WTC11 (cell line): ENCODE measurements at regions not wholly inside any gene's neighbourhood (a gene's known extent, or its start where the extent isn't known, plus 50 kb on each side); places are given as distances from the start of the nearest gene placed in this dataset.

ENCODE experiments used
- ELF4 ChIP-seq: sonication (generic); formaldehyde crosslinking; IDR thresholded peaks from 2 replicates; pipeline ENCODE4 v1.8.1; 2022; ENCODE audit warnings: low read depth, mild to moderate bottlenecking, moderate library complexity, missing genetic modification reagents
- GRHL2 ChIP-seq: fragments of 250-450 bp; sonication (Bioruptor Pico); IDR thresholded peaks from 2 replicates; pipeline ENCODE4 v1.8.0; 2022; ENCODE audit warnings: mild to moderate bottlenecking, moderate library complexity; ENCODE audit not compliant: insufficient replicate concordance, severe bottlenecking
- JUN ChIP-seq: sonication (generic); formaldehyde crosslinking; IDR thresholded peaks from 2 replicates; pipeline ENCODE4 v1.8.0; 2023; ENCODE audit warnings: mild to moderate bottlenecking, missing genetic modification reagents
- PRRX2 ChIP-seq: fragments of 250-450 bp; sonication (Bioruptor Pico); IDR thresholded peaks from 2 replicates; pipeline ENCODE4 v1.8.0; 2021; ENCODE audit warnings: mild to moderate bottlenecking
- SP1 ChIP-seq: sonication (generic); formaldehyde crosslinking; conservative IDR thresholded peaks from 2 replicates; pipeline ENCODE4 v1.8.1; 2022; ENCODE audit warnings: missing genetic modification reagents
- TCF7 ChIP-seq: sonication (generic); formaldehyde crosslinking; IDR thresholded peaks from 2 replicates; pipeline ENCODE4 v1.8.0; 2022; ENCODE audit warnings: mild to moderate bottlenecking, low read depth, missing genetic modification reagents, moderate library complexity
- TP53 ChIP-seq: sonication (generic); formaldehyde crosslinking; IDR thresholded peaks from 2 replicates; pipeline ENCODE4 v1.8.1; 2023; ENCODE audit warnings: mild to moderate bottlenecking, missing genetic modification reagents
- ZNF232 ChIP-seq: sonication (generic); formaldehyde crosslinking; IDR thresholded peaks from 2 replicates; pipeline ENCODE4 v1.8.0; 2022; ENCODE audit warnings: mild to moderate bottlenecking, missing genetic modification reagents
- ZNF416 ChIP-seq: fragments of 250-450 bp; sonication (Bioruptor Pico); IDR thresholded peaks from 2 replicates; pipeline ENCODE4 v1.9.0; 2021; ENCODE audit warnings: mild to moderate bottlenecking, inconsistent platforms
- TF ChIP-seq, protein P1 (sequence below): sonication (generic); formaldehyde crosslinking; conservative IDR thresholded peaks from 2 replicates; pipeline ENCODE4 v1.8.1; 2022; ENCODE audit warnings: mild to moderate bottlenecking, missing genetic modification reagents
- TF ChIP-seq, protein P2 (sequence below): fragments of 200-600 bp; IDR thresholded peaks from 2 replicates; pipeline ENCODE4 v1.8.0; 2022; ENCODE audit warnings: antibody characterized with exemption
- TF ChIP-seq, protein P3 (sequence below): sonication (generic); formaldehyde crosslinking; IDR thresholded peaks from 2 replicates; pipeline ENCODE4 v1.8.0; 2022; ENCODE audit warnings: mild to moderate bottlenecking, missing genetic modification reagents
- TF ChIP-seq, protein P4 (sequence below): sonication (generic); formaldehyde crosslinking; IDR thresholded peaks from 2 replicates; pipeline ENCODE4 v1.8.1; 2023; ENCODE audit warnings: mild to moderate bottlenecking, missing genetic modification reagents
- TF ChIP-seq, protein P5 (sequence below): fragments of 250-450 bp; sonication (Bioruptor Pico); IDR thresholded peaks from 2 replicates; pipeline ENCODE4 v1.9.0; 2021; ENCODE audit warnings: moderate library complexity, mild to moderate bottlenecking, inconsistent platforms, borderline replicate concordance

DNA sequence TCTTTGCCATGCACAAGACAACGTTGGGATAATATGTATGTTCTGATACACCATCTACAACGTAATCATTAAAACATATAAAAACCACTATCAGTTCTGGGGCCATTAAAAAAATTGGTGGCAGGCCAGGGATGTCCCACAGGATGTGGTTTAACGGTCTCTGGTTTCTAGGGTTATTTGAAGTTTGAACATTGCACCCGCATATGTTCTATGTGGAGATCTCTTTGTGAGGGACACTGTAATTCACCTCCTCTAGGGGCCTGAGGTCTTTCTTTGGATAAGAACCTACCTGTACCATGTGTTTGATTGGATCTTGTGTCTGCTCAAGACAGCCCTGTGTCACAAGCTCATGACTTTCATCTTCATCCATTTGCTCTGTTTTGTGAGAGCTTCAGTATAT lies 73.2 kb downstream of the GGTLC2 start:
- TF ChIP-seq, protein P1, sequence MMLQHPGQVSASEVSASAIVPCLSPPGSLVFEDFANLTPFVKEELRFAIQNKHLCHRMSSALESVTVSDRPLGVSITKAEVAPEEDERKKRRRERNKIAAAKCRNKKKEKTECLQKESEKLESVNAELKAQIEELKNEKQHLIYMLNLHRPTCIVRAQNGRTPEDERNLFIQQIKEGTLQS (CRISPR knock-in tag) = no peak
- TF ChIP-seq ZNF232 = no peak
- no peak for TF ChIP-seq TCF7 (CRISPR knock-in tag)
- no peak for TF ChIP-seq ELF4 (CRISPR knock-in tag)
- TF ChIP-seq, protein P2, sequence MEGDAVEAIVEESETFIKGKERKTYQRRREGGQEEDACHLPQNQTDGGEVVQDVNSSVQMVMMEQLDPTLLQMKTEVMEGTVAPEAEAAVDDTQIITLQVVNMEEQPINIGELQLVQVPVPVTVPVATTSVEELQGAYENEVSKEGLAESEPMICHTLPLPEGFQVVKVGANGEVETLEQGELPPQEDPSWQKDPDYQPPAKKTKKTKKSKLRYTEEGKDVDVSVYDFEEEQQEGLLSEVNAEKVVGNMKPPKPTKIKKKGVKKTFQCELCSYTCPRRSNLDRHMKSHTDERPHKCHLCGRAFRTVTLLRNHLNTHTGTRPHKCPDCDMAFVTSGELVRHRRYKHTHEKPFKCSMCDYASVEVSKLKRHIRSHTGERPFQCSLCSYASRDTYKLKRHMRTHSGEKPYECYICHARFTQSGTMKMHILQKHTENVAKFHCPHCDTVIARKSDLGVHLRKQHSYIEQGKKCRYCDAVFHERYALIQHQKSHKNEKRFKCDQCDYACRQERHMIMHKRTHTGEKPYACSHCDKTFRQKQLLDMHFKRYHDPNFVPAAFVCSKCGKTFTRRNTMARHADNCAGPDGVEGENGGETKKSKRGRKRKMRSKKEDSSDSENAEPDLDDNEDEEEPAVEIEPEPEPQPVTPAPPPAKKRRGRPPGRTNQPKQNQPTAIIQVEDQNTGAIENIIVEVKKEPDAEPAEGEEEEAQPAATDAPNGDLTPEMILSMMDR = no peak
- no peak for TF ChIP-seq JUN (CRISPR knock-in tag)
- TF ChIP-seq SP1 = no peak
- TF ChIP-seq, protein P3, sequence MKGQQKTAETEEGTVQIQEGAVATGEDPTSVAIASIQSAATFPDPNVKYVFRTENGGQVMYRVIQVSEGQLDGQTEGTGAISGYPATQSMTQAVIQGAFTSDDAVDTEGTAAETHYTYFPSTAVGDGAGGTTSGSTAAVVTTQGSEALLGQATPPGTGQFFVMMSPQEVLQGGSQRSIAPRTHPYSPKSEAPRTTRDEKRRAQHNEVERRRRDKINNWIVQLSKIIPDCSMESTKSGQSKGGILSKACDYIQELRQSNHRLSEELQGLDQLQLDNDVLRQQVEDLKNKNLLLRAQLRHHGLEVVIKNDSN (CRISPR knock-in tag) = no peak
- TF ChIP-seq ZNF416 = no peak
- TF ChIP-seq PRRX2 (CRISPR knock-in tag) = no peak
- no peak for TF ChIP-seq TP53 (CRISPR knock-in tag)
- TF ChIP-seq, protein P4, sequence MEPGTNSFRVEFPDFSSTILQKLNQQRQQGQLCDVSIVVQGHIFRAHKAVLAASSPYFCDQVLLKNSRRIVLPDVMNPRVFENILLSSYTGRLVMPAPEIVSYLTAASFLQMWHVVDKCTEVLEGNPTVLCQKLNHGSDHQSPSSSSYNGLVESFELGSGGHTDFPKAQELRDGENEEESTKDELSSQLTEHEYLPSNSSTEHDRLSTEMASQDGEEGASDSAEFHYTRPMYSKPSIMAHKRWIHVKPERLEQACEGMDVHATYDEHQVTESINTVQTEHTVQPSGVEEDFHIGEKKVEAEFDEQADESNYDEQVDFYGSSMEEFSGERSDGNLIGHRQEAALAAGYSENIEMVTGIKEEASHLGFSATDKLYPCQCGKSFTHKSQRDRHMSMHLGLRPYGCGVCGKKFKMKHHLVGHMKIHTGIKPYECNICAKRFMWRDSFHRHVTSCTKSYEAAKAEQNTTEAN (CRISPR knock-in tag) = no peak
- no peak for TF ChIP-seq GRHL2 (CRISPR knock-in tag)
- TF ChIP-seq, protein P5, sequence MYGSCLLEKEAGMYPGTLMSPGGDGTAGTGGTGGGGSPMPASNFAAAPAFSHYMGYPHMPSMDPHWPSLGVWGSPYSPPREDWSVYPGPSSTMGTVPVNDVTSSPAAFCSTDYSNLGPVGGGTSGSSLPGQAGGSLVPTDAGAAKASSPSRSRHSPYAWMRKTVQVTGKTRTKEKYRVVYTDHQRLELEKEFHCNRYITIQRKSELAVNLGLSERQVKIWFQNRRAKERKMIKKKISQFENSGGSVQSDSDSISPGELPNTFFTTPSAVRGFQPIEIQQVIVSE (CRISPR knock-in tag) = no peak
